AG04450 (cell line): ENCODE measurements at regions not wholly inside any gene's neighbourhood (a gene's known extent, or its start where the extent isn't known, plus 50 kb on each side); places are given as distances from the start of the nearest gene placed in this dataset.
A peak's percentile ranks its signal among the peaks of the same experiment; 100 is the strongest.

Experiments
- CTCF ChIA-PET: fragments of 300-600, 350-600 bp; formaldehyde crosslinking; extraction: SDS; loops from one replicate; lab custom pipeline; 2022; ENCODE audit warnings: antibody characterized with exemption, inconsistent platforms; lab: Charles Lee
- POLR2A ChIA-PET: fragments of 350-600 bp; formaldehyde crosslinking; extraction: SDS; loops from one replicate; lab custom pipeline; 2021; ENCODE audit warnings: antibody characterized with exemption, inconsistent platforms; lab: Yijun Ruan, JAX
- DNase-seq: peaks from one replicate; pipeline ENCODE4 v3.0.0-alpha.2; 2011; ENCODE audit warnings: low read depth, low spot score
- H3K27ac ChIP-seq: one replicate; pipeline ENCODE4 v1.5.1; 2012; ENCODE audit warnings: low read depth, low read length, control low read depth
- H3K27me3 ChIP-seq: one replicate; pipeline ENCODE4 v1.6.0; 2012; ENCODE audit warnings: low read length; ENCODE audit not compliant: control insufficient read depth, insufficient read depth
- H3K4me3 ChIP-seq: 2 replicates; pipeline ENCODE4 v1.5.1; 2011; ENCODE audit warnings: mild to moderate bottlenecking, low read depth, low read length, control low read depth
- H3K9me3 ChIP-seq: 2 replicates; pipeline ENCODE4 v1.5.1; 2012; ENCODE audit warnings: low read length; ENCODE audit not compliant: control insufficient read depth, insufficient read depth
- TF ChIP-seq, protein P1 (sequence below): IDR thresholded peaks from 2 replicates; pipeline ENCODE4 v1.5.1; 2011; ENCODE audit warnings: low read depth, low read length, control low read depth, inconsistent platforms

GRCh38 chr5:68408345-68408871 lies 192.9 kb downstream of the PIK3R1 start:
- TF ChIP-seq, protein P1, sequence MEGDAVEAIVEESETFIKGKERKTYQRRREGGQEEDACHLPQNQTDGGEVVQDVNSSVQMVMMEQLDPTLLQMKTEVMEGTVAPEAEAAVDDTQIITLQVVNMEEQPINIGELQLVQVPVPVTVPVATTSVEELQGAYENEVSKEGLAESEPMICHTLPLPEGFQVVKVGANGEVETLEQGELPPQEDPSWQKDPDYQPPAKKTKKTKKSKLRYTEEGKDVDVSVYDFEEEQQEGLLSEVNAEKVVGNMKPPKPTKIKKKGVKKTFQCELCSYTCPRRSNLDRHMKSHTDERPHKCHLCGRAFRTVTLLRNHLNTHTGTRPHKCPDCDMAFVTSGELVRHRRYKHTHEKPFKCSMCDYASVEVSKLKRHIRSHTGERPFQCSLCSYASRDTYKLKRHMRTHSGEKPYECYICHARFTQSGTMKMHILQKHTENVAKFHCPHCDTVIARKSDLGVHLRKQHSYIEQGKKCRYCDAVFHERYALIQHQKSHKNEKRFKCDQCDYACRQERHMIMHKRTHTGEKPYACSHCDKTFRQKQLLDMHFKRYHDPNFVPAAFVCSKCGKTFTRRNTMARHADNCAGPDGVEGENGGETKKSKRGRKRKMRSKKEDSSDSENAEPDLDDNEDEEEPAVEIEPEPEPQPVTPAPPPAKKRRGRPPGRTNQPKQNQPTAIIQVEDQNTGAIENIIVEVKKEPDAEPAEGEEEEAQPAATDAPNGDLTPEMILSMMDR, result no peak
- DNase-seq, result no peak
- Histone ChIP-seq H3K9me3 (no peaks in the 10 kb centered on the region), H3K4me3 (no peak overlapping the region), H3K27ac (no peak overlapping the region), H3K27me3 (no peaks in the 10 kb centered on the region)
- POLR2A ChIA-PET, result interaction anchor here (0.6 to 0.7 kb wide), 2 partner anchors 32 to 193 kb away, joined by 3 to 7 read pairs; no protein-coding TSS in a partner anchor
- CTCF ChIA-PET, result interaction anchor here (0.6 kb wide), 1 partner anchor 17 kb away, joined by 3 read pairs; no protein-coding TSS in a partner anchor

GRCh38 chr5:68409259-68409658 lies 193.7 kb downstream of the PIK3R1 start:
- TF ChIP-seq, protein P1, result no peak
- H3K4me3 ChIP-seq, result no peak overlapping the region
- CTCF ChIA-PET, result no interaction called here
- DNase-seq, result peak; percentile 4
- H3K27ac ChIP-seq, result no peak overlapping the region
- H3K9me3 ChIP-seq, result no peaks in the 10 kb centered on the region
- POLR2A ChIA-PET, result interaction anchor here (0.7 kb wide), 1 partner anchor 33 kb away, joined by 3 read pairs; no protein-coding TSS in a partner anchor
- H3K27me3 ChIP-seq, result no peaks in the 10 kb centered on the region

DNA sequence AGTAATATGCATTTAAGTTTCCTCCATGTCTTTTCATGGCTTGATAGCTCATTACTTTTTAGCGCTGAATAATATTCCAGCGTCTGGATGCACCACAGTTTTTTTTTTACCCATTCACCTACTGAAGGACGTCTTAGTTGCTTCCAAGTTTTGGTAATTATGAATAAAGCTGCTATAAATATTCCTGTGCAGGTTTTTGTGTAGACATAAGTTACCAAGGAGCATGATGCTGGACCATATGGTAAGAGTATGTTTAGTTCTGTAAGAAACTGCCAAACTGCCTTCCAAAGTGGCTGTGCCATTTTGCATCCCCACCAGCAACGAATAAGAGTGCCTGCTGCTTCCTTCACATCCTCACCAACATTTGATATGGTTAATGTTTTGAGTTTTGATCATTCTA lies 195.6 kb downstream of the PIK3R1 start:
- ChIA-PET CTCF (interaction anchor here (1.3 kb wide), 1 partner anchor 49 kb away, joined by 7 read pairs; no protein-coding TSS in a partner anchor), POLR2A (no interaction called here)
- Histone ChIP-seq H3K9me3 (no peaks in the 10 kb centered on the region), H3K27me3 (no peaks in the 10 kb centered on the region), H3K27ac (no peak overlapping the region), H3K4me3 (no peak overlapping the region)
- TF ChIP-seq, protein P1, result no peak
- DNase-seq, result no peak

DNA sequence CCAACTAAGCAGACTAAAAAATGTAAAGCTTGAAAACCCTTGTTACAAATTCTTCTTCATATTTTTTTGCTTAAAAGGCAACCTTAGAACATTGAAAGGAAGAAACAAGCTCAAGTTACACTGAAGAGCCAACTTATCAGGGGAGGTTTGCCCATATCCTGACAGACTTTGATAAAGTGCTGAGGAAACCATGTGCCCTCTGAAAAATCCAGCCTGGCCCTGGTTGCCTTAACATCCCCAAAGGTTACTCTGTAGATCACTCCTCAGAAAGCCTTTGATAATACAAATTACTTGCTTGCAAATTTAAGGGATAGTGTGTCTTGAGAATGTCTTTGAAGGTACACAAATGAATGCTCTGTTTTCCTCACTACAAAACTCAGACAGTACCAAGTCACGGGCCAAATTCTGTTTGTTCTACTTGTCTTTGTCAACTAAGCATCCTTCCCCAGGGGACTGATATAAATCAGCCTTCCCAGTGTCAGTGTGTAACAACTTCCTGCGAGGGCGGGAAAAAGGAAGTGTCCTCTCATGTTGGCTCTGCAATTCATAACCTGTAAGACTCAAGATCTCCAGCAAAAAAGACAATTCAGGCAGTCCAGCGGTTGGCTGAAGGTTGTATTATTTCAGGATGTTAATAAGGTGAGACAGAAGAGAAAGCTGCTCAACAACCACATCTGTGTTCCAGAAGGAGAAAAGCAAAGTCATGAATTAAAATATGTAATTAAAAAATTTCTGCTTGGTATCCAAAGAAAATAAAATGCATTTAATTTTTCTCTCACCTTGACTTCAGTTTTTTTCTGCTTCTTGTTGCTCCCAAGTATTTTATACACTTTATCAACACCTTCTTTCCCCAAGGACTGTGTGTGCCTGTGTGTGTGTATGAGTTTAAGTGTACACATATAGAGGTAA lies 199.9 kb downstream of the PIK3R1 start:
- POLR2A ChIA-PET, result no interaction called here
- H3K27me3 ChIP-seq, result no peaks in the 10 kb centered on the region
- CTCF ChIA-PET, result no interaction called here
- DNase-seq, result no peak
- no peak overlapping the region for H3K27ac ChIP-seq
- TF ChIP-seq, protein P1, result no peak
- H3K9me3 ChIP-seq, result no peaks in the 10 kb centered on the region
- H3K4me3 ChIP-seq, result no peak overlapping the region

DNA sequence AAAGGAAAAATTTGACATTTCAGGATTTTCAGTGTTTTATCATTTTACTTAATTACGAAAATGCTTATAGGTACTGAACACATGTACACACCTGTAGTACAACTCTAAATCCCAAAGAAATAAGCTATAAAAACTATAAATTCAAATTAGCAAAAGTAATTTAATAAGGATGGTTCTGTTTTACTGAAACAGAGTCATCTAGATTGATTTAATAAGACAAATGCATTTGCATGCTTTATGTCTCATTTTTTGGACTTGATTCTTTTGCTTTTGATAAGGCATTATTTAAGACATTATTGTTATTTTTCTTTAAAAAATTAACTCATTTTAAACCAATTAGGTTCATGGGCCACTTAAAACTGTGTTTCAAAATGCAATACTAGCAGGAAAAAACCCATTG lies 201.2 kb downstream of the PIK3R1 start:
- TF ChIP-seq, protein P1, result no peak
- H3K27me3 ChIP-seq, result no peaks in the 10 kb centered on the region
- H3K4me3 ChIP-seq, result no peak overlapping the region
- ChIA-PET POLR2A (no interaction called here), CTCF (no interaction called here)
- H3K27ac ChIP-seq, result no peak overlapping the region
- DNase-seq, result no peak
- no peaks in the 10 kb centered on the region for H3K9me3 ChIP-seq
